ENCODE measurements at regions not wholly inside any gene's neighbourhood (a gene's known extent, or its start where the extent isn't known, plus 50 kb on each side); places are given as distances from the start of the nearest gene placed in this dataset.

- no peaks in the 10 kb centered on the region for H3K27me3 Mint-ChIP-seq (ENCODE audit: low read depth)
- H3K4me3 Mint-ChIP-seq, result no peak overlapping the region
- no peak for DNase-seq (ENCODE audit: low spot score)
- H3K4me1 Mint-ChIP-seq (ENCODE audit: low read depth), result no peaks in the 10 kb centered on the region
- no peaks in the 10 kb centered on the region for H3K36me3 Mint-ChIP-seq (ENCODE audit: low read depth)
- no peak overlapping the region for H3K27ac Mint-ChIP-seq
- H3K9me3 Mint-ChIP-seq, result peaks cover 21% of the 10 kb centered on the region
Observed at GRCh38 chr16:73464834-73465233, 416.9 kb upstream of the ZFHX3 start.

- no peak for DNase-seq (ENCODE audit: low spot score)
- Mint-ChIP-seq H3K9me3 (peaks cover 21% of the 10 kb centered on the region), H3K4me3 (no peak overlapping the region), H3K27me3 (ENCODE audit: low read depth) (no peaks in the 10 kb centered on the region), H3K27ac (no peak overlapping the region), H3K36me3 (ENCODE audit: low read depth) (no peaks in the 10 kb centered on the region), H3K4me1 (ENCODE audit: low read depth) (no peaks in the 10 kb centered on the region)
Observed at GRCh38 chr16:73459586-73459985, 411.7 kb upstream of the ZFHX3 start.

GRCh38 chr16:73457851-73458250, 409.9 kb upstream of the ZFHX3 start:
- Mint-ChIP-seq H3K4me3 (no peak overlapping the region), H3K36me3 (ENCODE audit: low read depth) (no peaks in the 10 kb centered on the region), H3K27me3 (ENCODE audit: low read depth) (no peaks in the 10 kb centered on the region), H3K27ac (no peak overlapping the region), H3K4me1 (ENCODE audit: low read depth) (no peaks in the 10 kb centered on the region), H3K9me3 (peaks cover 21% of the 10 kb centered on the region)
- no peak for DNase-seq (ENCODE audit: low spot score)

- no peaks in the 10 kb centered on the region for H3K4me1 Mint-ChIP-seq (ENCODE audit: low read depth)
Observed at GRCh38 chr16:73448970-73449369, 401.0 kb upstream of the ZFHX3 start.

GRCh38 chr16:73447846-73448245, 399.9 kb upstream of the ZFHX3 start:
- no peak overlapping the region for H3K27ac Mint-ChIP-seq
- no peaks in the 10 kb centered on the region for H3K4me1 Mint-ChIP-seq (ENCODE audit: low read depth)
- no peaks in the 10 kb centered on the region for H3K36me3 Mint-ChIP-seq (ENCODE audit: low read depth)
- H3K9me3 Mint-ChIP-seq, result peaks cover 46% of the 10 kb centered on the region
- no peak overlapping the region for H3K4me3 Mint-ChIP-seq
- H3K27me3 Mint-ChIP-seq (ENCODE audit: low read depth), result no peaks in the 10 kb centered on the region
- DNase-seq (ENCODE audit: low spot score), result no peak

More at GRCh38 chr16:73448970-73449369, 401.0 kb upstream of the ZFHX3 start:
- H3K36me3 Mint-ChIP-seq (ENCODE audit: low read depth), result no peaks in the 10 kb centered on the region
- no peak for DNase-seq (ENCODE audit: low spot score)
- H3K4me3 Mint-ChIP-seq, result no peak overlapping the region
- peaks cover 46% of the 10 kb centered on the region for H3K9me3 Mint-ChIP-seq
- H3K27ac Mint-ChIP-seq, result no peak overlapping the region
- H3K27me3 Mint-ChIP-seq (ENCODE audit: low read depth), result no peaks in the 10 kb centered on the region

- Mint-ChIP-seq H3K27me3 (ENCODE audit: low read depth) (no peaks in the 10 kb centered on the region), H3K4me1 (ENCODE audit: low read depth) (no peaks in the 10 kb centered on the region), H3K36me3 (ENCODE audit: low read depth) (no peaks in the 10 kb centered on the region), H3K9me3 (no peaks in the 10 kb centered on the region), H3K4me3 (no peak overlapping the region), H3K27ac (no peak overlapping the region)
- DNase-seq (ENCODE audit: low spot score), result no peak
Observed at GRCh38 chr16:73434621-73435020, 386.7 kb upstream of the ZFHX3 start.

- no peaks in the 10 kb centered on the region for H3K9me3 Mint-ChIP-seq
- DNase-seq (ENCODE audit: low spot score), result no peak
- H3K27ac Mint-ChIP-seq, result no peak overlapping the region
- no peaks in the 10 kb centered on the region for H3K36me3 Mint-ChIP-seq (ENCODE audit: low read depth)
- H3K4me3 Mint-ChIP-seq, result no peak overlapping the region
- no peaks in the 10 kb centered on the region for H3K27me3 Mint-ChIP-seq (ENCODE audit: low read depth)
- H3K4me1 Mint-ChIP-seq (ENCODE audit: low read depth), result no peaks in the 10 kb centered on the region
Observed at GRCh38 chr16:73433731-73434307, 385.9 kb upstream of the ZFHX3 start.

GRCh38 chr16:73432850-73433730, 385.2 kb upstream of the ZFHX3 start:
- no peak for DNase-seq (ENCODE audit: low spot score)
- no peak overlapping the region for H3K27ac Mint-ChIP-seq
- peaks cover 3% of the 10 kb centered on the region for H3K9me3 Mint-ChIP-seq
- no peak overlapping the region for H3K4me3 Mint-ChIP-seq
- no peaks in the 10 kb centered on the region for H3K4me1 Mint-ChIP-seq (ENCODE audit: low read depth)
- H3K27me3 Mint-ChIP-seq (ENCODE audit: low read depth), result no peaks in the 10 kb centered on the region
- H3K36me3 Mint-ChIP-seq (ENCODE audit: low read depth), result no peaks in the 10 kb centered on the region

- DNase-seq (ENCODE audit: low spot score), result no peak
- Mint-ChIP-seq H3K9me3 (peaks cover 3% of the 10 kb centered on the region), H3K4me3 (no peak overlapping the region), H3K27ac (no peak overlapping the region), H3K27me3 (ENCODE audit: low read depth) (no peaks in the 10 kb centered on the region), H3K36me3 (ENCODE audit: low read depth) (no peaks in the 10 kb centered on the region), H3K4me1 (ENCODE audit: low read depth) (no peaks in the 10 kb centered on the region)
Observed at GRCh38 chr16:73430138-73430537, 382.2 kb upstream of the ZFHX3 start.

- Mint-ChIP-seq H3K36me3 (ENCODE audit: low read depth) (no peaks in the 10 kb centered on the region), H3K4me1 (ENCODE audit: low read depth) (no peaks in the 10 kb centered on the region), H3K4me3 (no peak overlapping the region), H3K27me3 (ENCODE audit: low read depth) (no peaks in the 10 kb centered on the region), H3K9me3 (peaks cover 3% of the 10 kb centered on the region), H3K27ac (no peak overlapping the region)
- DNase-seq (ENCODE audit: low spot score), result no peak
Observed at GRCh38 chr16:73428121-73428520, 380.2 kb upstream of the ZFHX3 start.

GRCh38 chr16:73427164-73427563, 379.2 kb upstream of the ZFHX3 start:
- Mint-ChIP-seq H3K27me3 (ENCODE audit: low read depth) (no peaks in the 10 kb centered on the region), H3K36me3 (ENCODE audit: low read depth) (no peaks in the 10 kb centered on the region), H3K9me3 (peaks cover 3% of the 10 kb centered on the region), H3K4me1 (ENCODE audit: low read depth) (no peaks in the 10 kb centered on the region), H3K4me3 (no peak overlapping the region), H3K27ac (no peak overlapping the region)
- no peak for DNase-seq (ENCODE audit: low spot score)

- Mint-ChIP-seq H3K36me3 (ENCODE audit: low read depth) (no peaks in the 10 kb centered on the region), H3K9me3 (peaks cover 3% of the 10 kb centered on the region), H3K4me3 (no peak overlapping the region), H3K27me3 (ENCODE audit: low read depth) (no peaks in the 10 kb centered on the region), H3K27ac (no peak overlapping the region), H3K4me1 (ENCODE audit: low read depth) (no peaks in the 10 kb centered on the region)
- no peak for DNase-seq (ENCODE audit: low spot score)
Observed at GRCh38 chr16:73426433-73427160, 378.7 kb upstream of the ZFHX3 start.

- no peak for DNase-seq (ENCODE audit: low spot score)
- H3K4me3 Mint-ChIP-seq, result no peak overlapping the region
- no peaks in the 10 kb centered on the region for H3K4me1 Mint-ChIP-seq (ENCODE audit: low read depth)
- H3K9me3 Mint-ChIP-seq, result no peaks in the 10 kb centered on the region
- H3K27me3 Mint-ChIP-seq (ENCODE audit: low read depth), result no peaks in the 10 kb centered on the region
- no peak overlapping the region for H3K27ac Mint-ChIP-seq
- no peaks in the 10 kb centered on the region for H3K36me3 Mint-ChIP-seq (ENCODE audit: low read depth)
Observed at GRCh38 chr16:73420676-73421075, 372.7 kb upstream of the ZFHX3 start.

- Mint-ChIP-seq H3K36me3 (ENCODE audit: low read depth) (no peaks in the 10 kb centered on the region), H3K4me3 (no peak overlapping the region), H3K9me3 (no peaks in the 10 kb centered on the region), H3K4me1 (ENCODE audit: low read depth) (no peaks in the 10 kb centered on the region), H3K27ac (no peak overlapping the region), H3K27me3 (ENCODE audit: low read depth) (no peaks in the 10 kb centered on the region)
- no peak for DNase-seq (ENCODE audit: low spot score)
Observed at GRCh38 chr16:73420244-73420643, 372.3 kb upstream of the ZFHX3 start.
